Mesendoderm (in vitro differentiated cells): ENCODE measurements at regions not wholly inside any gene's neighbourhood (a gene's known extent, or its start where the extent isn't known, plus 50 kb on each side); places are given as distances from the start of the nearest gene placed in this dataset.
"Not testable (repeated sequence)": the region's sequence is repeated elsewhere in the genome, so short reads cannot be mapped to it uniquely, and the experiment has no call there.

Source experiments
- DNase-seq: peaks from one replicate; pipeline ENCODE4 v3.0.0; 2013
- H2AK5ac ChIP-seq: 2 replicates; pipeline ENCODE4 v1.6.1; 2013; ENCODE audit warnings: low read length, inconsistent platforms
- H2BK120ac ChIP-seq: 2 replicates; pipeline ENCODE4 v1.6.1; 2013; ENCODE audit warnings: low read depth, mild to moderate bottlenecking, low read length, moderate library complexity, mixed read lengths
- H2BK15ac ChIP-seq: replicated peaks from 2 replicates; pipeline ENCODE4 v1.6.1; 2013; ENCODE audit warnings: low read depth, mild to moderate bottlenecking, moderate library complexity
- H2BK5ac ChIP-seq: 2 replicates; pipeline ENCODE4 v1.6.1; 2013; ENCODE audit warnings: low read length, inconsistent platforms
- H3K18ac ChIP-seq: 2 replicates; pipeline ENCODE4 v1.6.1; 2013; ENCODE audit warnings: mild to moderate bottlenecking, low read length, mixed read lengths
- H3K23ac ChIP-seq: one replicate; pipeline ENCODE4 v1.6.1; 2013; ENCODE audit warnings: low read length
- H3K27ac ChIP-seq: 2 replicates; pipeline ENCODE4 v1.5.1; 2013; ENCODE audit warnings: low read depth, mild to moderate bottlenecking, inconsistent platforms, low read length, moderate library complexity
- H3K27me3 ChIP-seq: 2 replicates; pipeline ENCODE4 v1.6.1; 2013; ENCODE audit warnings: low read length, control low read depth, mild to moderate bottlenecking, inconsistent platforms; ENCODE audit not compliant: insufficient read depth, poor library complexity
- H3K36me3 ChIP-seq: 2 replicates; pipeline ENCODE4 v1.6.1; 2013; ENCODE audit warnings: low read length, inconsistent platforms; ENCODE audit not compliant: control insufficient read depth, insufficient read depth
- H3K4ac ChIP-seq: one replicate; pipeline ENCODE4 v1.6.1; 2013; ENCODE audit warnings: low read depth, mild to moderate bottlenecking, low read length, moderate library complexity
- H3K4me1 ChIP-seq: 2 replicates; pipeline ENCODE4 v1.6.1; 2013; ENCODE audit warnings: low read depth, low read length, inconsistent platforms; ENCODE audit not compliant: control insufficient read depth
- H3K4me2 ChIP-seq: 2 replicates; pipeline ENCODE4 v1.6.1; 2013; ENCODE audit warnings: low read length
- H3K4me3 ChIP-seq: 2 replicates; pipeline ENCODE4 v1.5.1; 2013; ENCODE audit warnings: mild to moderate bottlenecking, low read length
- H3K56ac ChIP-seq: one replicate; pipeline ENCODE4 v1.6.1; 2013; ENCODE audit warnings: low read length
- H3K79me1 ChIP-seq: 2 replicates; pipeline ENCODE4 v1.6.1; 2013; ENCODE audit warnings: low read length, inconsistent platforms
- H3K79me2 ChIP-seq: 2 replicates; pipeline ENCODE4 v1.6.1; 2013; ENCODE audit warnings: mild to moderate bottlenecking, low read length; ENCODE audit not compliant: control insufficient read depth, insufficient read depth
- H3K9ac ChIP-seq: 2 replicates; pipeline ENCODE4 v1.6.1; 2013; ENCODE audit warnings: low read length, inconsistent platforms
- H4K5ac ChIP-seq: one replicate; pipeline ENCODE4 v1.6.1; 2013; ENCODE audit warnings: low read length
- H4K8ac ChIP-seq: one replicate; pipeline ENCODE4 v1.6.1; 2013; ENCODE audit warnings: low read depth, mild to moderate bottlenecking, control low read depth, low read length, moderate library complexity
- WGBS: extraction: QIAGEN DNeasy Blood & Tissue Kit; methylation state at CpG from one replicate; pipeline ENCODE4 v1.1.7; 2013; ENCODE audit warnings: low lambda C conversion rate, missing lambda C conversion rate; ENCODE audit not compliant: insufficient coverage; ENCODE audit errors: extremely low coverage; 5-methylcytosine and 5-hydroxymethylcytosine counted together

- H4K5ac ChIP-seq, H2BK5ac ChIP-seq, H2BK120ac ChIP-seq, H3K79me2 ChIP-seq, H3K4ac ChIP-seq, H3K36me3 ChIP-seq, H3K56ac ChIP-seq, H3K4me2 ChIP-seq, H4K8ac ChIP-seq, DNase-seq, H3K27ac ChIP-seq, H3K18ac ChIP-seq, H3K9ac ChIP-seq, H3K23ac ChIP-seq, H3K27me3 ChIP-seq, H2BK15ac ChIP-seq, H2AK5ac ChIP-seq, H3K4me1 ChIP-seq, H3K4me3 ChIP-seq, H3K79me1 ChIP-seq: not testable (repeated sequence)
- no CpG with 5 or more reads among the region's 6 CpGs for WGBS
Measured at GRCh38 chr7:130957722-130958435, 223.9 kb upstream of the KLF14 start.

- no peak overlapping the region for H2BK120ac ChIP-seq
- H3K9ac ChIP-seq = no peak overlapping the region
- H3K79me2 ChIP-seq = no peaks in the 10 kb centered on the region
- H3K4ac ChIP-seq = no peak overlapping the region
- no peak overlapping the region for H3K4me2 ChIP-seq
- H4K8ac ChIP-seq = no peak overlapping the region
- no peak overlapping the region for H2AK5ac ChIP-seq
- H3K56ac ChIP-seq = no peak overlapping the region
- H3K27me3 ChIP-seq = no peaks in the 10 kb centered on the region
- no peak overlapping the region for H2BK5ac ChIP-seq
- H3K4me1 ChIP-seq = no peaks in the 10 kb centered on the region
- H2BK15ac ChIP-seq = no peak overlapping the region
- no peaks in the 10 kb centered on the region for H3K36me3 ChIP-seq
- H3K27ac ChIP-seq = no peak overlapping the region
- H3K4me3 ChIP-seq = no peak overlapping the region
- H4K5ac ChIP-seq = no peak overlapping the region
- H3K23ac ChIP-seq = no peak overlapping the region
- H3K79me1 ChIP-seq = no peaks in the 10 kb centered on the region
- DNase-seq = no peak
- no CpG with 5 or more reads among the region's 6 CpGs for WGBS
- H3K18ac ChIP-seq = no peak overlapping the region
Measured at GRCh38 chr7:130958846-130959245, 224.8 kb upstream of the KLF14 start.

- Histone ChIP-seq H2BK5ac (no peak overlapping the region), H2BK120ac (no peak overlapping the region), H3K56ac (no peak overlapping the region), H3K4ac (no peak overlapping the region), H2AK5ac (no peak overlapping the region), H3K4me2 (no peak overlapping the region), H3K79me2 (no peaks in the 10 kb centered on the region), H3K18ac (no peak overlapping the region), H3K36me3 (no peaks in the 10 kb centered on the region), H3K27ac (no peak overlapping the region), H3K4me1 (no peaks in the 10 kb centered on the region), H4K8ac (no peak overlapping the region), H2BK15ac (no peak overlapping the region), H3K23ac (no peak overlapping the region), H3K27me3 (no peaks in the 10 kb centered on the region), H3K4me3 (no peak overlapping the region), H3K9ac (no peak overlapping the region), H3K79me1 (no peaks in the 10 kb centered on the region), H4K5ac (no peak overlapping the region)
- peak; percentile 25 for DNase-seq
- no CpG with 5 or more reads among the region's 9 CpGs for WGBS
Measured at GRCh38 chr7:130959743-130960207, 225.8 kb upstream of the KLF14 start.

- Histone ChIP-seq H3K56ac (no peak overlapping the region), H3K9ac (no peak overlapping the region), H3K23ac (no peak overlapping the region), H3K27ac (no peak overlapping the region), H3K27me3 (no peaks in the 10 kb centered on the region), H3K4me3 (no peak overlapping the region), H3K18ac (no peak overlapping the region), H3K36me3 (no peaks in the 10 kb centered on the region), H2AK5ac (no peak overlapping the region), H4K5ac (no peak overlapping the region), H3K4me1 (no peaks in the 10 kb centered on the region), H3K79me2 (no peaks in the 10 kb centered on the region), H3K4ac (no peak overlapping the region), H2BK5ac (no peak overlapping the region), H3K4me2 (no peak overlapping the region), H2BK15ac (no peak overlapping the region), H4K8ac (no peak overlapping the region), H2BK120ac (no peak overlapping the region), H3K79me1 (no peaks in the 10 kb centered on the region)
- no CpG with 5 or more reads among the region's 6 CpGs for WGBS
- DNase-seq = peak; percentile 37
Measured at GRCh38 chr7:130960208-130960988, 226.4 kb upstream of the KLF14 start.

GRCh38 chr7:130961128-130961601, 227.2 kb upstream of the KLF14 start:
- DNase-seq = no peak
- no peak overlapping the region for H2AK5ac ChIP-seq
- no peak overlapping the region for H3K27ac ChIP-seq
- no peak overlapping the region for H3K23ac ChIP-seq
- no peak overlapping the region for H4K5ac ChIP-seq
- H3K27me3 ChIP-seq = no peaks in the 10 kb centered on the region
- H3K18ac ChIP-seq = no peak overlapping the region
- no peak overlapping the region for H3K4me2 ChIP-seq
- no peak overlapping the region for H2BK5ac ChIP-seq
- no peak overlapping the region for H3K56ac ChIP-seq
- no peaks in the 10 kb centered on the region for H3K79me1 ChIP-seq
- no peak overlapping the region for H2BK120ac ChIP-seq
- no peak overlapping the region for H2BK15ac ChIP-seq
- H3K4me3 ChIP-seq = no peak overlapping the region
- H3K9ac ChIP-seq = no peak overlapping the region
- no peak overlapping the region for H3K4ac ChIP-seq
- no peak overlapping the region for H4K8ac ChIP-seq
- no peaks in the 10 kb centered on the region for H3K79me2 ChIP-seq
- no CpG with 5 or more reads among the region's 9 CpGs for WGBS
- H3K4me1 ChIP-seq = no peaks in the 10 kb centered on the region
- H3K36me3 ChIP-seq = no peaks in the 10 kb centered on the region
